Stimulated activated CD4-positive, alpha-beta T cell treated with anti-CD3 and anti-CD28 coated beads, TNF-alpha, amount 100 ng/mL, for 48 hours (primary cell): ENCODE measurements at regions not wholly inside any gene's neighbourhood (a gene's known extent, or its start where the extent isn't known, plus 50 kb on each side); places are given as distances from the start of the nearest gene placed in this dataset.
"Not testable (repeated sequence)": the region's sequence is repeated elsewhere in the genome, so short reads cannot be mapped to it uniquely, and the experiment has no call there.

Experiments
- DNase-seq, 3 donors: peaks; one replicate each; pipeline ENCODE4 v3.0.0-alpha.2; 2020; ENCODE audit warnings: low read depth in 3 of 3

- DNase-seq, result no peak
Measured at GRCh38 chr6:113039005-113039404, 691.9 kb downstream of the RFPL4B start.

GRCh38 chr6:113047148-113047547 is 700.0 kb downstream of the RFPL4B start:
- no peak for DNase-seq

- no peak for DNase-seq
Measured at GRCh38 chr6:113047932-113048331, 700.8 kb downstream of the RFPL4B start.

DNA sequence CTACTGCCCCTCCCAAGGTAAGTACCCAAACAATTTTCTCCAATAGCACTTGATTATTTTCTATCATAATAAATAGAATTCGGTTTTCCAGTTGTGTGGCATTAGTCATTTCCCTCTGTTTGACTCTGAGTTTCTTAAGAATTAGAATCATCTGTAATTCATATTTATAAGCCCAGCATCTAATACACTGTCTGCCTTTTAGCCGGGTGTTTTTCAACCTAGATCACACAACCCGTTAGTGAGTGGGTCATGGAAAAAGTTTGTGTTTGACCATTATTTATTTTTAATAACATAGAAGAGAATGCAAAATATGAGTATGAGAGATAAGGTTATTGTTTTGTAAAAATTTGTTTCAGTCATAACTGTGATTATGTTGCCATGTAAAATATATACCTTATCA is 701.6 kb downstream of the RFPL4B start:
- DNase-seq, result no peak

DNA sequence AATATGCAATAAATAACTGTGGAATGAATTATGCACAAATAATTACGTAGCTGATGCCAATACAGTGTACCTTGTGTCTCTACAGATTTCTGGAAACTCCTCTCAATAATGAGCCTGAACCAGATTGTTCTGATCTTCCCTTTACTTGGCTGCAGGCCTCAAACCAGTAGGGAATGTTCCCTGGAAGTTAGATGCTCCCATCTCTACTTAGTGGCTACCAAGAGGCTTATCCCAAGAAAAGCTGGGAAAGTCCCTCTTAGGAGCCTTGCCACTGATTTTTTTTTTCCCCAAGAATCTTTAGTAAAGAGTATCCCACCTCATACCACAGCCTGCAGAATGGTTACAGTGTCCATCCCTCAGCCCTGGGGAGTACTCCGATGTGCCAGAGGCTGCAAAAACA is 702.1 kb downstream of the RFPL4B start:
- no peak for DNase-seq

DNA sequence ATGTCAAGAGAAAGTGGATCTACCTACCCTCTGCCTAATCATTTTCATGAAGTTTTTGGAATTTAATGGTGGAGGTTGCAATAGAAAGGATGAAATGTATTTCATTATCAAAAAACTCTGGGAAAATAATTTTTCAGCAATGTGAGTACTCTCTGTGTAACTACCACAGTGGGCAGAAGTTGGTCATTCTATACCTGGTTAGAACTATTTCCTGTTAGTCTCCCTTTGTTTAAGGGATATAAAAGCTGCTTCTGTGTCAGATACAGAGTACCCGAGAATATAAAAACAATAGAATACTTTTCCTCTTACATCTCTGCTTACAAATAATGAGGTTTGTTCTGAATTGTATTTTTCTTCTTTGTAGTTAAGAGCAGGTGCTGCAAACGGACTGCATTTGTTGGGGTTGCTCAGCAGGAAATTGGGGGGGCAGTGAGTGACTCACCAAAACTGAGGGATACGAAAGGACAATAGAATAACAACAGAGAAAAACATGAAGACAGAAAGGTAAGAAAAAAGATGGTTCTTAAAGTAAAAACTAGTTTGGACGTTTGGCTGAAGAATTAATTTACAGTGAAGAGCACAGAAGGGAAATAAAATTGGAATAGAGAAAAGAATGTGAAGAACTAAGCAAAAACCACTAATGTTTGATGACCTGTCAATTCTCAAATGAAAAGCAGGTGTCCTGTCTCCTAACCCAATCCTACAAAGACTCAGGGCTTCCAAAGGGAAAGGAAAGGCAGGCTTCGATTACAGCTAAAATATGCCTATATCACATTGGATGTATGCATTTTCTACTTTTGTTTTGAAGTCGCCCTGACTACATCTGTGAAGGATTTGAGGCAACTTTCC is 703.1 kb downstream of the RFPL4B start:
- no peak for DNase-seq

GRCh38 chr6:113050979-113051378 is 703.8 kb downstream of the RFPL4B start:
- no peak for DNase-seq

DNA sequence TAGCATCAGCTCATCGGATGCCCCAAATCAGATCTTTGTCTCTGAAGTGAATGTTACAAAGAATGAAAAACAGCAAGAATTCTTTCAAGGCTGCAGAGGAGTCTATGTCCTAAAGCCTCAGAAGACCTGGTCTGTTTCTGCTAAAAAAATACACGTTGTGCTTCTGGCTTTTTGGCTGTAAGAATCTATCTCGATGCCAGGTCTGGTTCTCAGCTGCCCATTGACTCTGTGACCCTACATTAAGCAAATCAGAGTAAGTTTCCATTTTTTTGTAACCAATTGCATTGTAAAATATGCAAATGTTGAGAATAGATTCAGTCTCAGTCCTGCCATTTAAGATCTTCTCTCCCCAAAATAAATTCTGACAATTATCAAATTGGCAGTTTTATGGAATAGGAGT is 705.4 kb downstream of the RFPL4B start:
- DNase-seq, result no peak

DNA sequence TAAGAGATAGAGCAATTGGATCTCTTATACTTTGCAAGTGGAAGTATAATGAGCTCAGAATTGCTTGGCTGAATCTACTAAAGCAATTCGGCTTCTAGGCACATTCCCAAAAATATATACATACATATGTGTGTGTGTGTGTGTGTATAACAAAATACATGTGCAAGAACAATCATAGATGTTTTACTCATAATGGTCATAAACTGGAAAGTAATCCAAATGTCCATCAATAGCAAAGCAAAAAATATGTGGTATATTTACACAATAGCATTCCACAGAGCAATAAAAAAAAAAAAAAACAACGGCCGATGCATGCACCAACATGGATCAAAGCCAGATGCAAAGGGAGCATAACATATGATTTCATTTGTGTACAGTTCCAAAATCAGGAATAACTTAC is 707.9 kb downstream of the RFPL4B start:
- DNase-seq, result no peak

DNA sequence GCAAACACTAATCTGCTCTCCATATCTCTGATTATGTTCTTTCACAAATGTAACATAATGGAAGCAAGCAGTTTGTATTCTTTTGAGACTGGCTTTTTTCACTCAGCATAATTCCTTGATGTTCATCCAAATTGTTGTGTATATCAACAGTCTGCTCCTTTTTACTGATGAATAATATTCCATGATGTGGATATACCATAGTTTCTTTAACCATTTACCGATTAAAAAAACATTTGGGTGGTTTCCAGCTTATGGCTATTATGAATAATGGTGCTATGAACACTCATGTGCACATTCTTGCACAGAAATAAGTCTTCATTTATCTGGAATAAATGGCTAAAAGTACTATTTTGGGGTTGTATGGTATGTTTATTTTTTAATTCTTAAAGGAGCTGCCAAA is 708.9 kb downstream of the RFPL4B start:
- DNase-seq, result no peak

DNA sequence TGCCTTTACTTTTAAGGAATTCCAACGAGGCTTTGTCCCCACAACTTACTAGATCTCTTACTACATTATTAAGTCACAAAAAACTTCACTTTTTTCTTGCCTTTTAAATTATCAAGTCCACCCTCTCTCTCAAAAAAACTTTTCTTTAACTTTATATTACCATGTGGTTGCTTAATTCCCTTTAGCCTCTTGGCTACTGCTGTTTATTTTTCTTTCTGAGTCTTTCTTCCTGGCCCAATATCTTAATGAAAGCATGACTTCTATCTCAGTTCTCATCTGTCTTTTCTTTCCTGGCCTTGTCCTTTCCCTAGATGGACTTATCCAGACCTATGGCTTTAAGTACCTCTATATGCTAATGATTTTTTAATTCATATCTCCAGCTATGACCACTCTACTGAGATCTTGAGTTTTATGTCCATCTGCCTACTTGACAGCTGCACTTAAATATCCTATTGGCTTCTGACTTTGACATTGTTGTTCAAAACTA is 710.5 kb downstream of the RFPL4B start:
- no peak for DNase-seq

DNA sequence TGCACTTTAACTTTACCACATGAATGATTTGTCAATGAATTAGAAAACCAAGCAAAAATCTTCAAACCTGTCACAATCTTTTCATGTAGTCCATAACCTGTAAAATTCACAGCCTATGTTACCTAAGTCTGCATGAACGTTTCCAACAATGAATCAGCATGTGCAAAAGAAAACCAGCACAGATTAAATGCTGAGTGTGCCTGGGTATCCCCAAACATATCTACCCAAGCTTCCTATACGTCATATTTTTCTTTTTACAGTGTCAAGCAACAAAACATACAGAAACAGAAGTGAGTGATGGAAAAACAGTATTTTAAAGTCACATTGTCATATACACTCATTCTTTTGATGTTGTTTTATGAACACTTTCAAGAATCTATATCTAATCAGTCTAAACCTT is 713.5 kb downstream of the RFPL4B start:
- no peak for DNase-seq

DNA sequence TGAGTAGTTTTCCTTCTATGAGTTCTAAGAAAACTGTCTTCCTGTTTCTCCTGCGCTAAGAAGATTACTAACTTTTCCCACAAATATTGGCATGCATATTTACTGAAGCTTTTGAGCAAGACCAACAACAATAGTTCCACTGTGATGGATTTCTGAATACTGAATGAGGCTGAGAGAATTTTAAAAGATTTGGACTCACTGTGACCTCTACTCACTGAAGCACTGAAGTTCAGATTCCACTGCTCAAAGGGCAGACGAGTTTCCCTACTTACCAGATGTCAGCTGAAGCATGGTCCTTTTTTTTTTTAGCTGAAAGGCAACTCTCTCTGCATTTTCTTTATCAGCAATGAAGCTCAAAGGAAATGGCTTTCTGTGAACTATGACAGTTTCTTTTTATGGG is 718.5 kb downstream of the RFPL4B start:
- DNase-seq, result no peak

DNA sequence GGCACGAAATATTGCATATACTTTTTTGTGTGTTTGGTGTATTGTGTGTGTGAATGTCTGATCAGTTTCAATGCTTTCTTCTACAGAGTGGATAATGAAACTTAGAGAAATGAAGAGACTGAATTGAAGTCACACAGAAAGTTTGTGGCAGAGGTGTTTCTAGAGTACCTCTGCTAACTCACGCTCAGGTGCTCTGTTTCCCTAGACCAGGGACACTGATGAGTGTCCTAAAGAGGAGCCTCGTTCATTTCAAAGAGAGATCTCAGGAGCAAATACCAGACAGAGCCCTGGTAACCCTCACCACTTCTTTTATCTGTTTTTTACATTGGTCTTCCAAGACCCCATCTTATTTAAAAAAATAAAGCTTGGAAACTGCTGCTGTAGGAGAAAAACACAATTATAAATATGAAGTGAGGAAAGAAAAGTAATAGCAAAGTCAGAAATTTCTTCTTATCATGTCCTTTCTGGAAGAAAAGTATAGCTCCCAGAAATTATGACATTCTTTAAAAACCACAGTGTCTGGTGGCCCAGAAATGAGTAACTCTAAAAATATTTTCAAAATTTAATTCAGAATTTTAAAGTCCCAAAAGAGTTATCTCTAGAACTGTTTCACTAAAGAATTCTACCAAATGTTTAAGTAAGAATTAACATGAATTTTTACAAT is 720.6 kb downstream of the RFPL4B start:
- no peak for DNase-seq

DNA sequence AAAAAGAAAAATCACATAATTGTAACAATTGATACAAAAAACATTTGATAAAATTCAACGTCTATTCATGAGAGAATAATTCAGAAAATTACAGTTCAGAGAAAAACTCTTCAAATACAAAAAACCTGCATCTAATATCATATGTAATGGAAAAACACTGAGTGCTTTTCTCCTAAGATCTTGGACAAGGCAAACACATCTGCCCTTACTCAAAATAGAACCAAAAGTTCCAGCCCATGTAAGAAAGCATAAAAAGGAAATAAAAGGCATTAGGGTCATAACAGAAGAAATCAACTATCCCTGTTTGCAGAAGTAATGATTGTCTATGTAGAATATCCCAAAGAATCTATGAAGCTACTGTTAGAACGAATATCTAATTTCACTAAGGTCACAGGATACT is 721.4 kb downstream of the RFPL4B start:
- DNase-seq, result no peak

GRCh38 chr6:113070681-113071080 is 723.6 kb downstream of the RFPL4B start:
- DNase-seq, result not testable (repeated sequence)

DNA sequence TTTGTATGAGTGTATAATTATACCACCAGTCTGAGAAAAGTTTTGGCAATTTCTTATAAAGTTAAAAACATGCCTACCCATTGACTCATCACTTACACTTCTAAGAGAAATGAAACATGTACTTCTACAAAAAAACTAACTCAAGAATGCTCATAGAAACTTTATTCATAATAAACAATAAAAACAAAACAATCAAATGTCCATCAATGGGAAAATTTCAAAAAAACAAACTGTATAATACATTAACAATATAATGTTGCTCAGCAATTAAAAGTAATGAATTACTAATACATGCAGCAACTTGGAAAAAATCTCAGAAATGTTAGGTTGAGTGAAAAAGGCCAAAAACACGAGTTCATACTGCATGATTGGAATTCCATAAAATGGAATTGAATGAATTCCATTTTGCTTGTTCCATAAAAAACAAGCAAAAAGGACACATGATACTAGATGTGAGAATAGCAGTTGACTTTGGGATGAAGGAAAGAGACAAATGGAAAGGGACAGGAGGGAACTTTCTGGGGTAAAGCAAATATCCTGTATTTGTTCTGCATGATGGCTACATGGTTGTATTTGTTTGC is 726.6 kb downstream of the RFPL4B start:
- DNase-seq, result no peak

- DNase-seq, result no peak
Measured at GRCh38 chr6:113076116-113076515, 729.0 kb downstream of the RFPL4B start.

DNA sequence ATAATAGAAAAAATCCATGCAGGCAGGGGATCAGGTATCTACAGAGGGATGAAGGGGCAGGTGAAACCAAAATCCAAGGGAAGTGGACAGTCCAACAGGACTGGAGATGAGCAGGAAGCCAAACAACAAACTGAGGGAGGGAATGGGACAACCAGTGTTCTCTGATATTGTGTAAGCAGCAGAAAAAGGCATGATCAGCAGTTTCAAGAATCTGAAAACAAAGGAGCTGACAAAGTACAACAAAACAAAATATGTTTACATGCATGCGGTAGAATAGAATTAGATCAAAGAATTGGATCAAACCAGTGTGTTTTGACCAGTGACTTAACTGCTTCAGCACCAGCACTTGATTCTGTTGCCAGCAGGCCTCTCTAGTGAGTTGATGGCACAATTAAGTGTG is 729.7 kb downstream of the RFPL4B start:
- DNase-seq, result no peak

GRCh38 chr6:113077794-113078193 is 730.7 kb downstream of the RFPL4B start:
- no peak for DNase-seq

GRCh38 chr6:113078791-113079190 is 731.7 kb downstream of the RFPL4B start:
- no peak for DNase-seq

DNA sequence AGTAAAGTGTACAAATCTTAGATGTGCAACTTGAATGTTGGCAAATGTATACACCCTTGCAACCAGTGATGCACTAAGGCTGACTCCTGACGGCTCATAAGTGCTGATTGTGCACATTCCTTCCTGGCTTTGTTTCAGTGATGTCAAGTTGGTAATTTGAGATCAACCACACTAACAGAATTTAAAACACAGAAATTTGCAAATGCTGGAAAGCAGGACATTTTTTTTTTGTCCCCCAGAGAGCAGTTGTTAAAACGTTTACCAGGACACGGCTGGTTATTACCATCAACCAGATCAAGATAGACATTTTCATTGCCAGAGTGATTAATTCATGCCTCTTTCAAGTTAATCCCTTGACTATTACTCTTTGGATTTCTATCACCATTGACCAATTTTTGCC is 735.6 kb downstream of the RFPL4B start:
- no peak for DNase-seq

- DNase-seq, result no peak
Measured at GRCh38 chr6:113083947-113084346, 736.8 kb downstream of the RFPL4B start.
